DMS53 (cell line): ENCODE measurements at regions not wholly inside any gene's neighbourhood (a gene's known extent, or its start where the extent isn't known, plus 50 kb on each side); places are given as distances from the start of the nearest gene placed in this dataset.
"Not testable (repeated sequence)": the region's sequence is repeated elsewhere in the genome, so short reads cannot be mapped to it uniquely, and the experiment has no call there.

Experiments
- DNase-seq: peaks from one replicate; lab custom pipeline; 2025; lab: John Stamatoyannopoulos, UW

DNA sequence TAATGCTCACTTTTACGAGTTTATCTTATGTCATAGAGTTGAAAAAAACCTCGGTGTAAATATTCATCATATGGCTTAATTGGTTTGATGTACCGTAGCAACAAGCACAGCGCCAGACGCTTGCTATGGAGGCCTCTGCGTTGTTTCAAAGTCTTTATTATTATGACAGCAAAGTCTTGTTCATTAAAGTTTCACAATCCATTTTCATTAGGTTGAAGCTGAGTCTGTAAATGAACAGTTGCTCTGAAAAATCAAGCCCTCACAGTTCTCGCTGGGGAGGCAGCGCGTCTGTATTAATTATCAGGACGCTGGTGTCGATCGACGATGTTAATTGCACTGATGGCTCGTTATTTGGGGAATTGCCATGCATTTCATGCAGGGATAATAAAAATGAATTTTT is 185.6 kb downstream of the INSC start:
- DNase-seq = no peak

GRCh38 chr11:15307619-15308024 is 192.9 kb downstream of the INSC start:
- no peak for DNase-seq

DNA sequence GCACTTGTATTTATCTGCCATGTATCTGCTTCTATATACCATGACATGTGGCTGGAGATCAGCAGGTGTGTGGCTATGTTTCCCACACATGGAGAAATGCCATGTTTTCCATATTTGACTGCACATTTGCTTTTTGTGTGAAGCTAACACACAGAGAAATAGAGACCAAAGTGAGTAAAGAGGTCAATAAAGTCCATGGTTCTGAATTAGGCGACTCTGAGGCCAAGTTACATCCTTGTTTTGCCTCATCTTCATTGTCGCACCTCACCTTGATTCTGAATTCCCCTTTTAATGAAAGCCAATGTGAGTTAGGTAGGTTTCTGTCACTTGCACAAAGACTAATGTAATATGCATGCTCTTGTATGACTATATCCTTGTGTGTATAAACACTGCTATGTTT is 194.1 kb downstream of the INSC start:
- DNase-seq = no peak

GRCh38 chr11:15309296-15309695 is 194.6 kb downstream of the INSC start:
- DNase-seq = no peak

- DNase-seq = no peak
Observed at GRCh38 chr11:15313862-15314261, 199.1 kb downstream of the INSC start.

GRCh38 chr11:15318814-15319213 is 204.1 kb downstream of the INSC start:
- no peak for DNase-seq

GRCh38 chr11:15326520-15326919 is 211.8 kb downstream of the INSC start:
- DNase-seq = no peak

DNA sequence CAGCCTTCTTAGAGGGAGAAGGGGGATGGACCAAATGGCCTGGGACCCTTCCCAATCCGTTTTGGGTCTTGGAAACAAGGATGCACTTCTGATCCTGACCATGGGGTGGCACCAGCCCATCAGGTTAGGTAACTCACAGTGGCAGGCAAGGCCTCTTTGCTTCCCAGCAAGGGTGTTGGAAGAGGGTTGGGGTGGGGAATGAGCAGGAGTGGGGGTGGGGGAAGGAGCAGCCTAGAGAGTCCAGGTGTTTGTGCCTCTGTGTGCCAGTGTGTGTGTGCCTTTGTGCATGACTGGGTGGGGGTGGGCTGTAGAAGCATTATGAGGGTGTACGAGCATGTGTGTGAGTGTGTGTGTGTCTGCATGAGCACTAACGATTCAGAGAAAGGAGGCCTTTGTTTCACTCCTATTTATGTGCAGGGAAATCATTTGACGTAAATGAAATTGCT is 213.1 kb downstream of the INSC start:
- peak; percentile 83 for DNase-seq

- no peak for DNase-seq
Observed at GRCh38 chr11:15333407-15333806, 218.7 kb downstream of the INSC start.

- no peak for DNase-seq
Observed at GRCh38 chr11:15334766-15335165, 220.0 kb downstream of the INSC start.

DNA sequence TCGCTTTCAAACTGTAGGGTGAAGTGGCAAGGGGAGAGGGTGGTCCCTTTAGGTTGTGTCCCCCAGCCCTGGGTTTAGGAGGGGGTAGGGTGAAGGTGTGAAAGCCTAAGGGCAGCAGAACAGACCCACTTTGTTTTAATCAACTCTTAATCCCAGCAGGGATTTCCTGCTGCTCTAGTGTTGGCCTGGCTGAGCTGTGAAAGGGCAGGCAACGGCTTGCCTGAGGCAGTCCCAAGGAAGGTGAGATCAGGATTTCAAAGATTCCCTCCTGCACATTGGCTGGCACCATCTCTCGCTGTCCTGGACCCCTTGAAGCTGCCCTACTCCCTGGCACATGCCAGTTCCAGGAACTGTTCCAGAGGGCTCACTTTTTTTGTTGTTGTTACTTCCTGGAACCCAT is 221.3 kb downstream of the INSC start:
- DNase-seq = no peak

DNA sequence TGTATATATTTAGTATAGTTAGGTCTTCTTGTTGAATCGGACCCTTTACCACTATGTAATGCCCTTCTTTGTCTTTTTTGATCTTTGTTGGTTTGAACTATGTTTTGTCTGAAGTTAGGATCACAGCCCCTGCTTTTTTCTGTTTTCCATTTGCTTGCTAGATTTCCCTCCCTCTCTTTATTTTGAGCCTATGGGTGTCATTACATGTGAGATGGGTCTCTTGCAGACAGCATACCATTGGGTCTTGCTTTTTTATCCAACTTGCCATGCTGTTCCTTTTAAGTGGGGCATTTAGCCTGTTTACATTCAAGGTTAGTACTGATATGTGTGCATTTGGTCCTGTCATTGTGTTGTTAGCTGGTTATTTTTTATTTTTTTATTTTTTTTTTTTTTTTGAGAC is 224.6 kb downstream of the INSC start:
- DNase-seq = no peak

DNA sequence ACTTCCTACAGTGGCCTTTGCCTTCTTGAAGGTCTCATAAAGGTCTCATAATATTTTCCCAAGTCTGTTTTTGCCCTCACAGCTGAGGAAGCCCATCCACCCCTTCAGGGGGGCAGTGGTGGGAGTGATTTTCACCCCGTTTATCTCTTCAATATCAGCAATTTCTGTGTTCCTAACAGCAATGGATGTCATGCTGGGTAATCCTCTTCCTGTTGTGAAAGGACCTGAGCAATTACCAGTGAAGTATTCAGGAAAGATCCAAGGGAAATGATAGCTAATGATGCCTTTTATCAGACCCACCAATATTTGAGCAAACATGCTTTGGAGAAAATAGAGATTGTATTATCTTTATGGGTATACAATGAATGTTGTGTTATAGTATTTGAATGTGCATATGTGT is 226.9 kb downstream of the INSC start:
- DNase-seq = no peak

GRCh38 chr11:15342163-15342562 is 227.4 kb downstream of the INSC start:
- DNase-seq = no peak

- no peak for DNase-seq
Observed at GRCh38 chr11:15346907-15347306, 232.2 kb downstream of the INSC start.

GRCh38 chr11:15347969-15348734 is 233.4 kb downstream of the INSC start:
- DNase-seq = no peak

- no peak for DNase-seq
Observed at GRCh38 chr11:15349413-15349812, 234.7 kb downstream of the INSC start.

- DNase-seq = no peak
Observed at GRCh38 chr11:15361316-15361715, 246.6 kb downstream of the INSC start.

- DNase-seq = not testable (repeated sequence)
Observed at GRCh38 chr11:15365286-15365685, 250.6 kb downstream of the INSC start.

GRCh38 chr11:15367695-15368094 is 253.0 kb downstream of the INSC start:
- DNase-seq = no peak

GRCh38 chr11:15370495-15371147 is 255.9 kb downstream of the INSC start:
- DNase-seq = no peak

GRCh38 chr11:15371533-15371932 is 256.8 kb downstream of the INSC start:
- no peak for DNase-seq

DNA sequence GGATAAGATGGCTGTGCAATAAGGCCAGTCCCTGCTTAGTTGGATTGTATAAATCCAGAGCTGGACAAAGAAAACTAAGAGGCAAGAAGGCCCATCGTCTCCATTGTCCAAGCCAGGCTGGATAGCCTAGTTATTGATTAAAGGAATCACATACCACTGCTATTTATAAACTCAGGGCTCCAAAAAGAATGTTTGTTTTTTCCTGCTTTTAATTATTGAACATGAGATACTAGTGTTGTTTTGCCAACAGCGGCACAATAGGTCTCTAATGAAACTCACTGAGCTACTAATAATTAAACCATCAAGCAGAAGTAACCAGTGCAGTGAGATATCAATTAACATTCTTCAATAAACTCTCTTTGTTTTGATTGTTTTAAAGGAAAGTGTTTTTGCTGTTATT is 259.7 kb downstream of the INSC start:
- no peak for DNase-seq

DNA sequence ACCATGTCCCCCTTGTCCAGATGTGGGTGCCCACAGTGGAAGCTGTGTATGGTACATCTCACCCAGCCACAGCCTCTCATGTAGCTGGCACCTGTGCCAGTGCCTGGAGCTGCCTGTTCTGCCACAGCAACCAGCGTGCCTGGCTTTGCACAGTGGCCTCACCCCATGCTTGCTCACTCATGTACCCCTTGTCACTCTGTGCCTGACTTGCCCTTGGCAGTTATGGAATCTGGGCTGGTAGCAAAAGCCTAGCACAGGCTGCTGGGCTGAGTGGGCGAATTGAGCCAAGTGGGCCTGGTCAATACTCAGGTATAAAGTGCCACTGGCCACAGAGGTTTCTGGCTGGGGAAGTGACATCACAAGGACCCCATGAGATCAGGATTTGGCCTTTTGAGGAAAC is 264.2 kb downstream of the INSC start:
- DNase-seq = no peak
